ENCODE measurements at regions not wholly inside any gene's neighbourhood (a gene's known extent, or its start where the extent isn't known, plus 50 kb on each side); places are given as distances from the start of the nearest gene placed in this dataset.

- DNase-seq (ENCODE audit: low read depth), result no peak
- no peak overlapping the region for H3K4me3 ChIP-seq (ENCODE audit: low read depth, low read length)
Measured at GRCh38 chr5:86337667-86338460, 279.9 kb upstream of the COX7C start.

GRCh38 chr5:86354664-86355063 lies 263.1 kb upstream of the COX7C start:
- TF ChIP-seq MAX (IDR thresholded peaks at IDR 0.05; ENCODE audit: low read depth, low read length), result no peak
- TF ChIP-seq MYC (IDR thresholded peaks at IDR 0.05; ENCODE audit: low read depth, low read length), result no peak
- no peak for TF ChIP-seq POLR2A (IDR thresholded peaks at IDR 0.05; ENCODE audit: extremely low read depth, insufficient read length)
- TF ChIP-seq CTCF (IDR thresholded peaks at IDR 0.05; ENCODE audit: low read depth, low read length), result no peak
- no peak overlapping the region for H3K4me3 ChIP-seq (ENCODE audit: low read depth, low read length)
- no peak for DNase-seq (ENCODE audit: low read depth)

More at GRCh38 chr5:86337667-86338460, 279.9 kb upstream of the COX7C start:
- TF ChIP-seq MAX (IDR thresholded peaks at IDR 0.05; ENCODE audit: low read depth, low read length) (no peak), MYC (IDR thresholded peaks at IDR 0.05; ENCODE audit: low read depth, low read length) (no peak), POLR2A (IDR thresholded peaks at IDR 0.05; ENCODE audit: extremely low read depth, insufficient read length) (no peak)

- no peak for DNase-seq (ENCODE audit: low read depth)
- no peak for TF ChIP-seq MAX (IDR thresholded peaks at IDR 0.05; ENCODE audit: low read depth, low read length)
- no peak for TF ChIP-seq POLR2A (IDR thresholded peaks at IDR 0.05; ENCODE audit: extremely low read depth, insufficient read length)
- TF ChIP-seq MYC (IDR thresholded peaks at IDR 0.05; ENCODE audit: low read depth, low read length), result no peak
- no peak for TF ChIP-seq CTCF (IDR thresholded peaks at IDR 0.05; ENCODE audit: low read depth, low read length)
Measured at GRCh38 chr5:86360801-86361200, 256.9 kb upstream of the COX7C start.

GRCh38 chr5:86371061-86371460 lies 246.7 kb upstream of the COX7C start:
- DNase-seq (ENCODE audit: low read depth), result no peak
- TF ChIP-seq POLR2A (IDR thresholded peaks at IDR 0.05; ENCODE audit: extremely low read depth, insufficient read length) (no peak), MYC (IDR thresholded peaks at IDR 0.05; ENCODE audit: low read depth, low read length) (no peak), MAX (IDR thresholded peaks at IDR 0.05; ENCODE audit: low read depth, low read length) (no peak), CTCF (IDR thresholded peaks at IDR 0.05; ENCODE audit: low read depth, low read length) (no peak)
- no peak overlapping the region for H3K4me3 ChIP-seq (ENCODE audit: low read depth, low read length)

More at GRCh38 chr5:86360801-86361200, 256.9 kb upstream of the COX7C start:
- no peak overlapping the region for H3K4me3 ChIP-seq (ENCODE audit: low read depth, low read length)

GRCh38 chr5:86374611-86375010 lies 243.1 kb upstream of the COX7C start:
- TF ChIP-seq MAX (IDR thresholded peaks at IDR 0.05; ENCODE audit: low read depth, low read length) (no peak), POLR2A (IDR thresholded peaks at IDR 0.05; ENCODE audit: extremely low read depth, insufficient read length) (no peak), MYC (IDR thresholded peaks at IDR 0.05; ENCODE audit: low read depth, low read length) (no peak), CTCF (IDR thresholded peaks at IDR 0.05; ENCODE audit: low read depth, low read length) (no peak)

GRCh38 chr5:86376214-86376613 lies 241.5 kb upstream of the COX7C start:
- TF ChIP-seq POLR2A (IDR thresholded peaks at IDR 0.05; ENCODE audit: extremely low read depth, insufficient read length) (no peak), CTCF (IDR thresholded peaks at IDR 0.05; ENCODE audit: low read depth, low read length) (no peak), MAX (IDR thresholded peaks at IDR 0.05; ENCODE audit: low read depth, low read length) (no peak), MYC (IDR thresholded peaks at IDR 0.05; ENCODE audit: low read depth, low read length) (no peak)
- no peak overlapping the region for H3K4me3 ChIP-seq (ENCODE audit: low read depth, low read length)
- DNase-seq (ENCODE audit: low read depth), result no peak

More at GRCh38 chr5:86374611-86375010, 243.1 kb upstream of the COX7C start:
- H3K4me3 ChIP-seq (ENCODE audit: low read depth, low read length), result no peak overlapping the region
- DNase-seq (ENCODE audit: low read depth), result no peak

Measured in NB4 (cell line).